DMS114 treated with DMSO at 0.1 percent for 48 hours (cell line): ENCODE measurements at regions not wholly inside any gene's neighbourhood (a gene's known extent, or its start where the extent isn't known, plus 50 kb on each side); places are given as distances from the start of the nearest gene placed in this dataset.

ENCODE experiments used
- DNase-seq: peaks from one replicate; lab custom pipeline; 2025; ENCODE audit not compliant: unreplicated experiment; lab: John Stamatoyannopoulos, UW

- no peak for DNase-seq
Observed at GRCh38 chr2:66382091-66382490, 52.8 kb upstream of the MEIS1 start.

GRCh38 chr2:66379473-66379872 lies 55.5 kb upstream of the MEIS1 start:
- no peak for DNase-seq

GRCh38 chr2:66377832-66378231 lies 57.1 kb upstream of the MEIS1 start:
- no peak for DNase-seq

- DNase-seq, result no peak
Observed at GRCh38 chr2:66370824-66371223, 64.1 kb upstream of the MEIS1 start.

GRCh38 chr2:66366619-66367018 lies 68.3 kb upstream of the MEIS1 start:
- no peak for DNase-seq

- no peak for DNase-seq
Observed at GRCh38 chr2:66364495-66365333, 70.2 kb upstream of the MEIS1 start.

GRCh38 chr2:66362701-66363100 lies 72.2 kb upstream of the MEIS1 start:
- no peak for DNase-seq

GRCh38 chr2:66346231-66346664 lies 88.7 kb upstream of the MEIS1 start:
- no peak for DNase-seq

GRCh38 chr2:66344087-66344663 lies 90.8 kb upstream of the MEIS1 start:
- DNase-seq, result no peak

- no peak for DNase-seq
Observed at GRCh38 chr2:66343259-66343658, 91.7 kb upstream of the MEIS1 start.

- DNase-seq, result no peak
Observed at GRCh38 chr2:66340521-66340920, 94.4 kb upstream of the MEIS1 start.

GRCh38 chr2:66334237-66335029 lies 100.5 kb upstream of the MEIS1 start:
- no peak for DNase-seq

- no peak for DNase-seq
Observed at GRCh38 chr2:66331176-66331575, 103.7 kb upstream of the MEIS1 start.

- DNase-seq, result no peak
Observed at GRCh38 chr2:66329081-66329605, 105.8 kb upstream of the MEIS1 start.

GRCh38 chr2:66327066-66327740 lies 107.7 kb upstream of the MEIS1 start:
- DNase-seq, result no peak

- DNase-seq, result no peak
Observed at GRCh38 chr2:66324909-66325528, 109.9 kb upstream of the MEIS1 start.

- DNase-seq, result no peak
Observed at GRCh38 chr2:66324356-66324755, 110.6 kb upstream of the MEIS1 start.

- no peak for DNase-seq
Observed at GRCh38 chr2:66323406-66323805, 111.5 kb upstream of the MEIS1 start.

- no peak for DNase-seq
Observed at GRCh38 chr2:66322506-66323260, 112.2 kb upstream of the MEIS1 start.

GRCh38 chr2:66318009-66318561 lies 116.8 kb upstream of the MEIS1 start:
- no peak for DNase-seq
